ENCODE measurements at regions not wholly inside any gene's neighbourhood (a gene's known extent, or its start where the extent isn't known, plus 50 kb on each side); places are given as distances from the start of the nearest gene placed in this dataset.
"Not testable (repeated sequence)": the region's sequence is repeated elsewhere in the genome, so short reads cannot be mapped to it uniquely, and the experiment has no call there.

DNA sequence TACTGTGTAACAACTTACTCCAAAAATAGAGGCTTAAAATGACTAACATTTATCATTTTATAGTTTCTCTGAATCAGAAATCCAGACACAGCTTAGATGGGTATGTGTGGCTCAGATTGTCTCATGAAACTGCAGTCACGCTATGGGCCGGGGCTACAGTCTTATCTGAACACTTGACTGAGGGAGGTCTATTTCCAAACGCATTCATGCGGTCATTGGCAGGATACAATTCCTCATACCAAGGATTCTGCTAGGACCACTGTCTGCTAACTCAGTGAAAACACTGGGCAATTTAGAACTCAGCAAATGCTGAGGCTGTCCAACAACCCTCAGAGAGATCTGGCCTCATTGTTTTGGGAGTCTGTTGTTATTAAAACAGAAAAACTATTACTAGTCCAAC, 178.6 kb downstream of the TBX15 start:
- H3K4me3 ChIP-seq = no peak overlapping the region
- no peak for DNase-seq (ENCODE audit: low spot score in 2 of 2)
- 94% methylated on average over 4 of the region's 4 CpGs for WGBS
- no peak for TF ChIP-seq POLR2A (IDR thresholded peaks at IDR 0.05)
- no peak for TF ChIP-seq EP300 (IDR thresholded peaks at IDR 0.05)
- TF ChIP-seq POLR2AphosphoS5 (IDR thresholded peaks at IDR 0.05) = no peak
- TF ChIP-seq, protein P1, sequence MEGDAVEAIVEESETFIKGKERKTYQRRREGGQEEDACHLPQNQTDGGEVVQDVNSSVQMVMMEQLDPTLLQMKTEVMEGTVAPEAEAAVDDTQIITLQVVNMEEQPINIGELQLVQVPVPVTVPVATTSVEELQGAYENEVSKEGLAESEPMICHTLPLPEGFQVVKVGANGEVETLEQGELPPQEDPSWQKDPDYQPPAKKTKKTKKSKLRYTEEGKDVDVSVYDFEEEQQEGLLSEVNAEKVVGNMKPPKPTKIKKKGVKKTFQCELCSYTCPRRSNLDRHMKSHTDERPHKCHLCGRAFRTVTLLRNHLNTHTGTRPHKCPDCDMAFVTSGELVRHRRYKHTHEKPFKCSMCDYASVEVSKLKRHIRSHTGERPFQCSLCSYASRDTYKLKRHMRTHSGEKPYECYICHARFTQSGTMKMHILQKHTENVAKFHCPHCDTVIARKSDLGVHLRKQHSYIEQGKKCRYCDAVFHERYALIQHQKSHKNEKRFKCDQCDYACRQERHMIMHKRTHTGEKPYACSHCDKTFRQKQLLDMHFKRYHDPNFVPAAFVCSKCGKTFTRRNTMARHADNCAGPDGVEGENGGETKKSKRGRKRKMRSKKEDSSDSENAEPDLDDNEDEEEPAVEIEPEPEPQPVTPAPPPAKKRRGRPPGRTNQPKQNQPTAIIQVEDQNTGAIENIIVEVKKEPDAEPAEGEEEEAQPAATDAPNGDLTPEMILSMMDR (IDR thresholded peaks at IDR 0.05) = no peak
- H3K9me3 ChIP-seq = no peaks in the 10 kb centered on the region
- H3K4me1 ChIP-seq = no peaks in the 10 kb centered on the region
- H3K27me3 ChIP-seq = no peaks in the 10 kb centered on the region
- no peaks in the 10 kb centered on the region for H3K36me3 ChIP-seq
- no peak overlapping the region for H3K27ac ChIP-seq

DNA sequence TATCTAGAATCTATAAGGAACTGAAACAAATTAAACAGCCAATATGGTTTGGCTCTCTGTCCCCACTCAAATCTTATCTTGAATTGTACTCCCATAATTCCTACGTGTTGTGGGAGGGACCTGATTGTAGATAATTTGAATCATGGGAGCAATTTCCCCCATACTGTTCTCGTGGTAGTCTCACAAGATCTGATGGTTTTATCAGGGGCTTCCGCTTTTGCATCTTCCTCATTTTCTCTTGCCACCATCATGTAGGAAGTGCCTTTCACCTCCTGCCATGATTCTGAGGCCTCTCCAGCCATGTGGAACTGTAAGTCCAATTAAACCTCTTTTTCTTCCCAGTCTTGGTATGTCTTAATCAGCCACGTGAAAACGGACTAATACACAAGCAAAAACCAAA, 185.0 kb downstream of the TBX15 start:
- 77% methylated on average over 5 of the region's 5 CpGs for WGBS
- not testable (repeated sequence) for H3K27me3 ChIP-seq, H3K9me3 ChIP-seq

GRCh38 chr1:118791094-118791691, 196.9 kb downstream of the TBX15 start:
- Histone ChIP-seq H3K4me1 (no peaks in the 10 kb centered on the region), H3K4me3 (no peak overlapping the region), H3K27ac (no peak overlapping the region), H3K9me3 (peaks cover 4% of the 10 kb centered on the region), H3K27me3 (no peaks in the 10 kb centered on the region), H3K36me3 (no peaks in the 10 kb centered on the region)
- 48% methylated on average over 2 of the region's 2 CpGs for WGBS
- TF ChIP-seq POLR2AphosphoS5 (IDR thresholded peaks at IDR 0.05) = no peak
- TF ChIP-seq POLR2A (IDR thresholded peaks at IDR 0.05) = no peak
- TF ChIP-seq EP300 (IDR thresholded peaks at IDR 0.05) = no peak
- TF ChIP-seq, protein P1 (IDR thresholded peaks at IDR 0.05) = no peak
- DNase-seq (ENCODE audit: low spot score in 2 of 2) = no peak

More for the DNA sequence above, 185.0 kb downstream of the TBX15 start:
- H3K27ac ChIP-seq; DNase-seq (ENCODE audit: low spot score in 2 of 2); H3K4me1 ChIP-seq; H3K4me3 ChIP-seq; H3K36me3 ChIP-seq: not testable (repeated sequence)

DNA sequence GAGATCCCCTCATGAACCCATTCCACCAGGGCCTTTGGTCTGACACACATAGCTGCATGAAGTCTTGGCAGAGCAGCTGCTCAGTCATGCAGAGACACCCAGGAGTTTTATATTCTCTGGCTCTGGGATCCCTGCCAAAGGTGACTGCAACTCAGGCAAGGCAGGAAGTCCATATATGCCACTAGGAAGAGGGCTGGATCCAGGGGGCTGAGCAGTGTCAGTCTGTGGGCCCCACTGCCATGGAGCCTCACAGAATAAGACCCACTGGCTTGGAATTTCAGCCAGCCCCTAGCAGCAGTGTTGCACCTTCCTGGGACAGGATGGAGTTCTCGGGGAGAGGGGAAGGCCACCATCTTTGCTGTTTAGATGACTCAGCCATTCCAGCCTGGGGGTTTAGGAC, 199.7 kb downstream of the TBX15 start:
- no peaks in the 10 kb centered on the region for H3K27me3 ChIP-seq
- H3K36me3 ChIP-seq = no peaks in the 10 kb centered on the region
- no peak overlapping the region for H3K27ac ChIP-seq
- H3K4me1 ChIP-seq = no peaks in the 10 kb centered on the region
- no peak overlapping the region for H3K4me3 ChIP-seq
- TF ChIP-seq EP300 (IDR thresholded peaks at IDR 0.05) (no peak), POLR2AphosphoS5 (IDR thresholded peaks at IDR 0.05) (no peak), POLR2A (IDR thresholded peaks at IDR 0.05) (no peak)
- TF ChIP-seq, protein P1 (IDR thresholded peaks at IDR 0.05) = no peak
- DNase-seq (ENCODE audit: low spot score in 2 of 2) = no peak
- no CpG with 5 or more reads among the region's 1 CpG for WGBS
- H3K9me3 ChIP-seq = peaks cover 4% of the 10 kb centered on the region

GRCh38 chr1:118786454-118787155, 201.5 kb downstream of the TBX15 start:
- no peak for DNase-seq (ENCODE audit: low spot score in 2 of 2)
- Histone ChIP-seq H3K27ac (no peak overlapping the region), H3K36me3 (no peaks in the 10 kb centered on the region), H3K4me1 (no peaks in the 10 kb centered on the region), H3K27me3 (no peaks in the 10 kb centered on the region), H3K9me3 (no peaks in the 10 kb centered on the region), H3K4me3 (no peak overlapping the region)
- TF ChIP-seq, protein P1 (IDR thresholded peaks at IDR 0.05) = no peak
- TF ChIP-seq EP300 (IDR thresholded peaks at IDR 0.05) (no peak), POLR2A (IDR thresholded peaks at IDR 0.05) (no peak), POLR2AphosphoS5 (IDR thresholded peaks at IDR 0.05) (no peak)
- 91% methylated on average over 4 of the region's 4 CpGs for WGBS
